Heart right ventricle (tissue), 16 donors: ENCODE measurements at regions not wholly inside any gene's neighbourhood (a gene's known extent, or its start where the extent isn't known, plus 50 kb on each side); places are given as distances from the start of the nearest gene placed in this dataset.

ENCODE experiments used
- ATAC-seq, 8 donors: fragments of 200-7000 bp; cut with Tn5 transposase; one replicate each; pipeline ENCODE4 v1.9.1; 2020; ENCODE audit warnings: mild to moderate bottlenecking in 8 of 8, moderate library complexity in 8 of 8, moderate number of reproducible peaks in 1 of 8
- DNase-seq, 2 donors: peaks; one replicate each; pipeline ENCODE4 v3.0.0-alpha.2; 2020
- H3K27ac ChIP-seq, 10 donors: fragments of 200-600 bp; sonication (generic) in 2 of 10; one replicate each; pipeline versions ENCODE4 v1.5.0 to v1.8.0; 2020 to 2022; ENCODE audit warnings: mild to moderate bottlenecking in 3 of 10
- H3K27me3 ChIP-seq, 7 donors: fragments of 200-600 bp; one replicate each; pipeline ENCODE4 v1.8.0; 2021 to 2022; ENCODE audit warnings: mild to moderate bottlenecking in 2 of 7
- H3K36me3 ChIP-seq, 9 donors: fragments of 200-600 bp; sonication (generic) in 1 of 9; one replicate each; pipeline versions ENCODE4 v1.5.0 to v1.8.0; 2020 to 2022; ENCODE audit warnings: mild to moderate bottlenecking in 2 of 9
- H3K4me1 ChIP-seq, 9 donors: fragments of 200-600 bp; sonication (generic) in 1 of 9; one replicate each; pipeline versions ENCODE4 v1.5.0 to v1.8.0; 2020 to 2022; ENCODE audit warnings: mild to moderate bottlenecking in 4 of 9
- H3K4me3 ChIP-seq, 10 donors: fragments of 200-600 bp; sonication (generic) in 2 of 10; one replicate each; pipeline versions ENCODE4 v1.5.0 to v1.8.0; 2020 to 2022; ENCODE audit warnings: mild to moderate bottlenecking in 7 of 10, moderate library complexity in 2 of 10
- H3K9me3 ChIP-seq, 11 donors: fragments of 200-600 bp in 10 of 11; sonication (generic) in 2 of 11; one replicate each; pipeline versions ENCODE4 v1.5.0 to v1.8.0; 2013 to 2022; ENCODE audit warnings: mild to moderate bottlenecking in 2 of 11, control low read depth in 1 of 11, moderate library complexity in 1 of 11
- CTCF ChIP-seq, 9 donors: fragments of 200-600 bp; sonication (generic) in 2 of 9; IDR thresholded peaks; one replicate each; pipeline versions ENCODE4 v1.5.0 to v1.8.0; 2021 to 2022; ENCODE audit warnings: antibody characterized with exemption in 9 of 9, mild to moderate bottlenecking in 5 of 9, moderate library complexity in 1 of 9
- WGBS, 2 donors: extraction: QIAGEN DNeasy Blood & Tissue Kit; methylation state at CpG; one replicate each; pipeline ENCODE4 v1.1.7; 2013; ENCODE audit warnings: inconsistent platforms in 1 of 2; 5-methylcytosine and 5-hydroxymethylcytosine counted together
- intact Hi-C, 10 donors: fragments of 100-400 bp; cut with DNase I; formaldehyde crosslinking; loops; one replicate each; pipeline versions ENCODE4 v1.11.1 to v1.14.2; 2022
- donor health status: Arrhythmogenic right ventricular cardiomyopathy.
- donor health status: ischemic (EF 13 %, LVEDD 7.1; RV severe dilation, severe dysfunction).
- donor health status: healthy with polysubstance abuse.
- donor health status: DM: no; HTN: yes; CAD: no.
- donor health status: DM: no; HTN: no; CAD: no.
- donor health status: ischemic (EF 25% LVEDD 6.9; RV normal size, moderate dysfunction).
- donor health status: ischemic (EF 25% LVEDD 5.7; RV mildly dilated, moderate dysfunction).
- donor health status: healthy.
- donor health status: DM: yes; HTN: yes; CAD: no.
- donor health status: Ischemic cardiomyopathy.
- donor health status: ischemic (EF 35%, LVEDD 5.7; RV mildly dilated, moderate dysfunction).
- donor health status: nonischemic (EF 11% LVEDD 7.7; RV severe dilation, severe dysfunction).
- donor health status: DM: yes; HTN: yes; CAD: no.
- donor health status: PGD.
- donor health status: ischemic (EF 29% LVEDD 5.4; RV normal size, mild dysfunction).
- donor health status: nonischemic (EF 23%, LVEDD 6.1; RV moderate dilation, normal function).

GRCh38 chr4:4783847-4784246, 75.6 kb upstream of the MSX1 start:
- WGBS, 2 donors: 71 to 78% methylated on average over 8 of the region's 8 CpGs
- Histone ChIP-seq H3K27me3 (peaks cover 0 to 24% (median 3%) of the 10 kb centered on the region in 7 donors), H3K9me3 (peaks cover 0 to 19% (median 6%) of the 10 kb centered on the region in 11 donors), H3K27ac (no peak overlapping the region), H3K4me1 (no peaks in the 10 kb centered on the region), H3K36me3 (no peaks in the 10 kb centered on the region), H3K4me3 (no peak overlapping the region)
- intact Hi-C loops: no loop called here
- ATAC-seq: no peak
- DNase-seq: no peak
- no peak for TF ChIP-seq CTCF (IDR thresholded peaks at IDR 0.05)

DNA sequence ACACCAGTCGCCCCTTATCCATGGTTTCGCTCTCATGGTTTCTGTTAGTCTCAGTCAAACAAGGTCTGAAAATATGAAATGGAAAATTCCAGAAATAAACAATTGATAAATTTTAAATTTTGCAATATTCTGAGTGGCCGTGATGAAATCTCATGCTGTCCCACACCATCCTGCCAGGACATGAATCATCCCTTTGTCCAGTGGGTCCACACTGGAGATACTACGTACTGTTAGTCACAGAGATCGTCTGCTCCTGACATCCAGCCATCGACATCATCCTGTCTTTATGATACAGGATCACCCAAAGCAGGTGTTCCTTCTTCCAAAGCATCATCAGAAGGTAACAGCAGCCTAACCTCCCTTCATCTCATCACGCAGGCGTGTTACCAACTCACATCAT, 76.5 kb upstream of the MSX1 start:
- Histone ChIP-seq H3K4me1 (no peaks in the 10 kb centered on the region), H3K4me3 (no peak overlapping the region), H3K27me3 (peaks cover 0 to 25% (median 3%) of the 10 kb centered on the region in 7 donors), H3K27ac (no peak overlapping the region), H3K36me3 (no peaks in the 10 kb centered on the region), H3K9me3 (peaks cover 0 to 10% (median 0%) of the 10 kb centered on the region in 11 donors)
- DNase-seq (no peak), ATAC-seq (peak in 1 of 8 donors; percentile 41)
- no peak for TF ChIP-seq CTCF (IDR thresholded peaks at IDR 0.05)
- intact Hi-C loops: no loop called here
- 77 to 80% methylated on average over 8 of the region's 8 CpGs for WGBS, 2 donors

GRCh38 chr4:4781936-4782707, 77.3 kb upstream of the MSX1 start:
- intact Hi-C loops: no loop called here
- no peaks in the 10 kb centered on the region for H3K36me3 ChIP-seq
- peaks cover 0 to 25% (median 3%) of the 10 kb centered on the region in 7 donors for H3K27me3 ChIP-seq
- peaks cover 0 to 4% (median 0%) of the 10 kb centered on the region in 11 donors for H3K9me3 ChIP-seq
- H3K4me1 ChIP-seq: no peaks in the 10 kb centered on the region
- TF ChIP-seq CTCF (IDR thresholded peaks at IDR 0.05): no peak
- no peak overlapping the region for H3K4me3 ChIP-seq
- no peak overlapping the region for H3K27ac ChIP-seq
- 50 to 60% methylated on average over 14 of the region's 14 CpGs for WGBS, 2 donors
- ATAC-seq: no peak
- no peak for DNase-seq

DNA sequence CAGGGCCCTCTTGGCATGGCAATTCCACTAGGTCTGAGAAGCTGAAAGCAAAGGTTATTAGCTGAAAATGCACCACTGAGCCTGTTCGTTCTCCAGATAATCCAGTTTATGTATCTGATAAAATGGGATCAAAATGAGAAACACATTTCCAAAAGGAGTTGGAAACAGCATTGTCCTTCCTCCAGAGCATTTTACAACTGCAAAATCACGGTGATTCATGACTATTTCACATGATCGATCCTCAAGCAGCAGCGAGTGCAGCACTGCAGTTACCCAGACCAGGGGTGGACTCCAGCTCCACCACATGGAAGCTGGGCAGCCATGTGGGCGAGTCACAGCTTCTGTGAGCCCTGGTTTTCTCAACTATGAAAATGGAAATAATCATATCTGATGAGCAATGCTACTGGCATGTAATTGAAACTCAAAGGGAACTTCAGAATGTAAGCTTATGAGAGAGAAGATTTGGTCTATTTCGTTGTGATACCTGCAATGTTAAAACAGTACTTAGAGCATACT, 78.7 kb upstream of the MSX1 start:
- DNase-seq (no peak), ATAC-seq (no peak)
- H3K27me3 ChIP-seq: peaks cover 0 to 23% (median 3%) of the 10 kb centered on the region in 7 donors
- intact Hi-C loops: no loop called here
- no peaks in the 10 kb centered on the region for H3K9me3 ChIP-seq
- no peak overlapping the region for H3K4me3 ChIP-seq
- no peak overlapping the region for H3K27ac ChIP-seq
- 87 to 92% methylated on average over 6 of the region's 6 CpGs for WGBS, 2 donors
- peaks cover 0 to 2% (median 0%) of the 10 kb centered on the region in 9 donors for H3K4me1 ChIP-seq
- no peaks in the 10 kb centered on the region for H3K36me3 ChIP-seq
- no peak for TF ChIP-seq CTCF (IDR thresholded peaks at IDR 0.05)
